ENCODE measurements at regions not wholly inside any gene's neighbourhood (a gene's known extent, or its start where the extent isn't known, plus 50 kb on each side); places are given as distances from the start of the nearest gene placed in this dataset.

DNA sequence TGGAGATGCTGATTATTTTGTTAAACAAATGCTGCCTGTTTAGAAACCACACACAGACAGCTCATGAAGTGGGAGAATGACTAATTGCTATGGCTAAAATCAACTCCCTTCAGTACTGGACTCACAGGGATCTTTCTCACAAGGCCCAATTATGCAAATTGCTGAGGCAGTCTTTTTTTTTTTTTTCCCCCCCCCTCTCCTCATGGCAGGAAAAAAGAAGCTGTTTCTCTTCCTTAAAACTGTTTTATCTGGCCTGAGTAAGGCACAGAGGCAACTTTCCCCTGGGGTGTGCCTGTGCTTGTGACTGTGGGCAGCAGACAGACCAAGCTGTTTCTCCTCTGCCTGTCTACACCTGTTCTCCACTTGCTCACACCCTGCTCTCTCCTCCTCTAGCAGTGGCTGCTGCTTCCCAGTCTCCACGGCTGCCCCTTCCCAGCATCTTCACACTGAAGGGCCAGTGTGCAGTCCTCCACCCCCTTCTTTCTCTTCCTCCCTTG, 65.4 kb upstream of the STEAP1B start:
- DNase-seq (ENCODE audit: low read depth in 2 of 2, low spot score in 1 of 2): no peak

DNA sequence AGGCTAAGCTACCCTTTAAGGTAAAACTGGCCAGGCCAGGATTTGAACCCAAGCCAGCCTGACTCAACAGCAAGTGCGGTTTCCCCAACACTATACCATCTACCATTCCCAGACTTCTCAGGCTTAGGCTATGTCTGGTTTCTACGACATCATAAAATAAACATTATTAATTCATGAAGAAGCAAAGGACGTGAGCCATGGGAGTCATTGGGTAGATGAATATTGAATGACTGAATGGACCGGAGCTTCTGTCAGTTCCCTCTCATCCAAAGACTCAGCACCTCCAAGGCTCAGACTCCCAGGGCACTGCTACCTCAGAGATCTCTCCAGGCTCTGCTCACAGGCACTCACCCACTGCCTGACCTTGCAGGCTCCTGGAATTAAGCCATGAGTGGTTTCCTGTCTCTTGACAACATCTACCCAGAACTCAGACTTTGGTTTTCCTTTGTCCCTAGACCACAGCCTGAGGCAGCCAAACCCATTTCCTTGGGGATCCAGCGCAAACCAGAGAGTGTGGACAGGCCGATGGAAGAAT, 64.6 kb upstream of the STEAP1B start:
- DNase-seq (ENCODE audit: low read depth in 2 of 2, low spot score in 1 of 2): no peak

DNA sequence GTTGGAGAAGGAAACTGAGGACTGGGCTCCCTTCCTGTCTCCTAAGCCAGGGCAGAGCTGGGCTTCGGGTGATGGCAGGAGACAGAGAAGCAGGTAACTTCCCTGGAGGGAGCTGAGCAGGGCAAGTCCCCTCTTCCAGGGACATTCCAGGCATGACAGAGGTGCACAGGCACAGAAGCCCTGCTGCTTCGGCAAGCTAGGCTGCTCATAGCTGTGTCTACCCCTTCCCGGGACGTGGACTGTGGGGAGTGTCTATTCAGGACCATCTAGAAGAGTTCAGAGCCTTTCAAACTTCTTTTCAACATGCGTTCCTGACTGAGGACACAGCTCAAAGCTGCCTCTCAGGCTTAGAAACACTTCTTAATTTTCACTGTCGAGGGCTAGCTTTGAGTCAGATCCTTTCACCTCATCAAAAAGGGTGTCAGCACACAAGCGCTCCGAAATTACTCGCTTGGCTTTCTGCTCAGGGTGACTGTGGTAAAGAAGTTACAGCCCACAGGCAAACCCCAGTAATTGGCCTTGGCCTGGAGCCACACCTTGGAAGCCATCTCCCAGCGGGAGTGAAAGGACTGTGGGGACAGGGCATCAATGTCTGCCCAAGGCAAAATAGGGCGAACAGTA, 63.7 kb upstream of the STEAP1B start:
- no peak for DNase-seq (ENCODE audit: low read depth in 2 of 2, low spot score in 1 of 2)

DNA sequence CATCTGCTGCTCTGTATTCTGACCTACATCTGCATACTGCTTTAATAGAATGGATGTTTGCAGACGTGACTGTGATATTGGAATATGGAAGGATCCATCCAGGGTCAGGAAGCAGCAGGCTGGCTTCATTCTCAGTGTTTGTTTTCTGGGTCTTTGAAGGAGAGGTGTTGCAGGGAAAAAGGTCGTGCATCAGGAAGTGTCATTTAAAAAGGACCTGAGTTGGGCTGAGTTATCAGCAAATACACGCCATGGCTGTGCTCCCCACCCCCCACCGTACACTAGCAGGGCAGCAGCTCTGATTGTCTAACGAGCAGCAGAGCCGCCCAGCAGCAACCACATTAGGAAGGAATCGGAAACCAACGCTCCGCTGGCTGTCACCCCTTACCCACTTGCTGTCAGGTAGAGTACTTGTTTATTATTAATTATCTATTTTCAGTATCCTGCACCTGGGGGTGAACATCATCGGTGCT, 63.1 kb upstream of the STEAP1B start:
- no peak for DNase-seq (ENCODE audit: low read depth in 2 of 2, low spot score in 1 of 2)

DNA sequence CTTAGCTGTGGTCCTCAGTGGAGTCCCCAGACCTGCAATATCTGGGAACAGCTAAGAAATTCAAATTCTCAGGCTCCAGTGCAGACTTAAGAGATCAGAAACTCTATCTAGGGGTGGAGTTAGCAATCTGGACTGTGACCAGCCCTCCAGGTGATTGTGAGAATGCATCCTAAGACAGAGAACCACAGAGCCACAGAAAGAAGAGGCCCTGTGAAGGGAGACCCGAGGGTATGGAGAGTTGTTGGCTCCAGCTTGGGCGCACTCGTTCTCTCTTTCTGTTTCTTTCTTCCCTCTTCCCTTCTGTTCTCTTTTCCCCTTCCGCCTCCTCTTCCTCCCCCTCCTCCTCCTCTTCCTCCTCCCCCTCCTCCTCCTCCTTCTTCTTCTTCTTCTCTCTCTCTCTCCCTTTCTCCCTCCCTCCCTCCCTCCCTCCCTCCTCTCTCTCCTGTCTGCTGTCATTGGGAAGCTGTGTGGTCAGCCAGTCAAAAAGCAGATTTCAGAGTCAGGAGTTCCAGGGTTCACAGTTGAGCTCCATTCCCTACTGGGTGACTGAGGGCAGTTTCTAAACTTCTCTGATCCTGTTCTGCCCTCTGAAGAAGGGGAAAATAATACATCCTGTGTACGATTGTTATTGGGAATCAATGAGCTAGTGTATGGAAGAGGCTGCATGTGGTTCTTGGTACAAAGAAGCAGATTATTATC, 62.1 kb upstream of the STEAP1B start:
- DNase-seq (ENCODE audit: low read depth in 2 of 2, low spot score in 1 of 2): no peak

DNA sequence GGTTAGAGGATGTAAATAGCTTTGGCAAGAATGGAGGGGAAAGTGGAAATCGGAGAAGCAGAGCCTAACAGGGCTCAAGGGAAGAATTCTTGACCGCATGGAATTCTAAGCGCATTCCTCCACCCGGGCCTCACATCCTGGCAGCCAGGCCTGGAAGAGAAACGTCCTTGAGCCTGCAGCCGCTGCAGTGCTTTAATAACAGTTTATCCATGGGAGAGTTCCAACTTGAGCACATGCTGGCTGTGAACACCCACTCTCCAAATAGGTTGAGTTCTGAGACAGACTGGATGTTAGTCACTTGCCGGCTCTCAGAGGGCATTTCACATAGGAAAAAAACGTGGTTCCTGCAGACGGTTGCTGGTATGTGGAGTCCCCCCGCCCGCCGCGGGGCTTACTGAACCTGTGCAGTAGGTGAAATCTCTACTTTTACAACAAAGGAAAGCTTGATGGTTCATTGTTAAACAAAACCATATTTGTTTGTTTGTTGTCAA, 61.4 kb upstream of the STEAP1B start:
- no peak for DNase-seq (ENCODE audit: low read depth in 2 of 2, low spot score in 1 of 2)

DNA sequence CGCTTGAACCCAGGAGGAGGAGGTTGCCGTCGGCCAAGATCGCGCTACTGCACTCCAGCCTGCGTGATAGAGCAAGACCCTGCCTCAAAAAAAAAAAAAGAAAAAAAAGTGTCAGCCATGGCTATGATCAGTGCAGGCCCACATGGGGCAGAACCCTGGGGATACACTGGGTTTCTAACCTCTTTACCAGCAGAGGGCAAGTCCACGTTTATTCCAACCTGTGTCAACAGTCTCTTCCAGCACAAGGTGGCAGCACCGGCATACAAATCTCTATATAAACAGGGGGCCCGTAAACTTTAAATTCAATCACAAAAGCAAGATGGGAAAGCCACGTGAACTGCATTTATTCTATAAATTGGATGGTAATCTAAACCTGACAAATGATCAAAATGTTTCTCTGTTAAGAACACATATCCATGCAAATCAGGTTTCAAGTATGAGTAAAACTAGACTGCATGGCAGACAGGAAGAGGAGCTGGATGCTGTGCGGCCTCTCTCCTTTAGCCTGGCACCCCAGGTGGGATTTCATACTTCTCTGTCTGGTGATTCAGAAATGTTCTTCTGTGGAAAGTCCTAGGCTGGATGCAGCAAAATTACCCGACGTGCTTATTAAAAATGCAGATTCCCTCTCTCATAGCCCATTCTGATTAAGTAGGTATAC, 60.0 kb upstream of the STEAP1B start:
- peak in 1 of 2 donors; percentile 22 for DNase-seq (ENCODE audit: low read depth in 2 of 2, low spot score in 1 of 2)

DNA sequence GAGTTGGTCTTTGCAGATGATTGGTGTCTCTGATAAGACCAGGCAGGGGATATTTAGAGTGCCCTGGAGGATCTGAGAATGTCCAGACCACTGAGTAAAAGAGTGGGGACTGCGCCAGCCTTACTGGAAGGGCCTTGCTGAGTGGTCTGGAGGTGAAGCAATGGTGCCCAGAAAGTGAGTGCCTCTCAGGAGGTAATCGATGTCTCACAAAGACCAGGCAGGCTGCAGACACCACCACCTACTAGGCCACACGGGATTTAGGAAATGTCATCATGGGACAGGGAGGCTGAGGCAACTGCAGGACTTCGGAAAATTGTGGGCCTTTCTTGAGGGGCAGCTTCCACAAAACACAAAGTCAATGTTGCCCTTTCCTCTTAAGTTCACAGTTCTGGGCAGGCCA, 57.2 kb upstream of the STEAP1B start:
- DNase-seq (ENCODE audit: low read depth in 2 of 2, low spot score in 1 of 2): no peak

DNA sequence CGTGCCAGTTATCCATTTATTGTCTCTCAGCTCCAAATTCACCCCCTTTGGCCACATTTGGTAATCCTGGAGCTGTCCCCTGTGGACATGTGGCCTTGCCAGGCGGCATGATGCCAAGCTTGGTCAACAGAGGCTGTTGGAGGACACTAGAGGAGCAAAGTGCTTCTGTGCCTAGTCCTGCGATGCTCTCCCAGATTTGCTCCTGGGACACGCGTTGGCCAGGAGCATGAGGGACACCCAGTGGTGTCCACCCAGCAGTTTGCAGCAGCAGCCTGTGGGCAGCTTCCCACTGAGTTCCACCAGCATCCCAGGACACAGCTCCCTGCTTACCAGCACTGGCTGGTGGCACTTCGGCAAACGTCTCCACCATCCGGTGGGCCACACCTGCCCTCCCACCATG, 55.5 kb upstream of the STEAP1B start:
- DNase-seq (ENCODE audit: low read depth in 2 of 2, low spot score in 1 of 2): no peak

DNA sequence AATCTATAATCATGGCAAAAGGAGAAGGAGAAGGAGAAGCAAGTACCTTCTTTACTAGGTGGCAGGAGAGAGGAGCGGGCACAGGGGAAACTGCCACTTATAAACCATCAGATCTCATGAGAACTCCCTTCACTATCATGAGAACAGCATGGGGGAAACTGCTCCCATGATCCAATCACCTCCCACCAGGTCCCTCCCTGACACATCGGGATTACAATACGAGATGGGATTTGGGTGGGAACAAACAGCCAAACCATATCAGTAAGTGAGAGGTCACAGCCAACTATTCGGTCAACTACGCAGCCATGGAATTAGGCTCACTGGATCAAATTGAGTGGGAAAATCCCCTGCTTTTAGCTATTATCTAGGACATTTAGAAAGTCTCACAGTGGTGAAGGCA, 54.2 kb upstream of the STEAP1B start:
- DNase-seq (ENCODE audit: low read depth in 2 of 2, low spot score in 1 of 2): no peak

DNA sequence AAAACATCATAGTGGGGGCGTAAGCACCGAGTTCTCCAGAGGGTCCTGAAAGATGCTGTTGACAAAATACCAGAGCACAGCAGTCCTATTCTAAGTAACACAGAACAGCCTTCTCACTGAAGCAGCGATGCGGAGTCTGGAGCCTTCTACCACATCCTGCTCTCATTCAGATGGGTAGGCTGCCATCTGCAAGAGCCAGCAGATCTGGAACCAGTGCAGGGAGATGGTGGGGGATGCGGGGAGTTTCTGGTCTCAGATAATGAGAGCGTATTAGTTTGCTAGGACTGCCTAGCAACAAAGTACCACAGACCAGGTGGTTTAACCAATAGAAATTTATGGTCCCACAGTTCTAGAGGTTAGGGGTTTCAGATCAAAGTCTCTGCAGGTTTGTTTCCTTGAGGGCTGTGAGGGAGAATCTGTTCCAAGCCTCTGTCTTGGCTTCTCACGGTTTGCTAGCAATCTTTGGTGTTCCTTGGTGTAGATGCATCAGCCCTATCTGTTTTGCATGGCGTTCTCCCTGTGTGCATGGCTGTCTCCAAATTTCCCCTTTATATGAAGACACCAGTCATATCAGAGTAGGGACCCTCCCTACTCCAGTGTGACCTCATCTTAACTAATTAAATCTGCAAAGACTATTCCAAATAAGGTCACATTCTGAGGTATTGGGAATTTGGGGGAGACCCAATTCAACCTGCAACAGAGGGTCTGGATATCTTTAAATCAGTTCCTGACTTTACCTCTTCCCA, 52.0 kb upstream of the STEAP1B start:
- DNase-seq (ENCODE audit: low read depth in 2 of 2, low spot score in 1 of 2): no peak

DNA sequence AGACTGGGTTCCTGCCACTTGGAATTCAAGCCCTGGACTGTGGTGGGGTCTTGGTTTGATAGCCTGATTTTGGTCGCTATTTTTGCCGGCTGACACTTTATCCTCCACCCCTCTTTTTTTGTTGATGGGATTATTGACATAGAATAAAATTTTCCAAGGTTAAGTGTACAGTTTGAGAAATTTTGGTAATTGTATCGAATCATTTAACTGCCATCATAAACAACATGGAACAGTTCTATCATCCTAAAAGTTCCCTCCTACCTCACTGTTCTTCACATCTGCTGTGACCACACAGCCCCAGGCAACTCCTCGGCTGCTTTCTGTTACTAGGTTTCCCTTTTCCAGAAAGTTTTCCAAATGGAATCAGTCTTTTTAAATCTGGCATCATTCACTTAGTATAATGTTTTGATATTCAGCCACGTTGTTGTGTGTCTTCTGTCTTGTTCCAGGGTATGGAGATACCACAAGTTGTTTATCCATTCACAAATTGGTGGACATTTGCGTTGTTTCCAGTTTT, 50.6 kb upstream of the STEAP1B start:
- no peak for DNase-seq (ENCODE audit: low read depth in 2 of 2, low spot score in 1 of 2)

DNA sequence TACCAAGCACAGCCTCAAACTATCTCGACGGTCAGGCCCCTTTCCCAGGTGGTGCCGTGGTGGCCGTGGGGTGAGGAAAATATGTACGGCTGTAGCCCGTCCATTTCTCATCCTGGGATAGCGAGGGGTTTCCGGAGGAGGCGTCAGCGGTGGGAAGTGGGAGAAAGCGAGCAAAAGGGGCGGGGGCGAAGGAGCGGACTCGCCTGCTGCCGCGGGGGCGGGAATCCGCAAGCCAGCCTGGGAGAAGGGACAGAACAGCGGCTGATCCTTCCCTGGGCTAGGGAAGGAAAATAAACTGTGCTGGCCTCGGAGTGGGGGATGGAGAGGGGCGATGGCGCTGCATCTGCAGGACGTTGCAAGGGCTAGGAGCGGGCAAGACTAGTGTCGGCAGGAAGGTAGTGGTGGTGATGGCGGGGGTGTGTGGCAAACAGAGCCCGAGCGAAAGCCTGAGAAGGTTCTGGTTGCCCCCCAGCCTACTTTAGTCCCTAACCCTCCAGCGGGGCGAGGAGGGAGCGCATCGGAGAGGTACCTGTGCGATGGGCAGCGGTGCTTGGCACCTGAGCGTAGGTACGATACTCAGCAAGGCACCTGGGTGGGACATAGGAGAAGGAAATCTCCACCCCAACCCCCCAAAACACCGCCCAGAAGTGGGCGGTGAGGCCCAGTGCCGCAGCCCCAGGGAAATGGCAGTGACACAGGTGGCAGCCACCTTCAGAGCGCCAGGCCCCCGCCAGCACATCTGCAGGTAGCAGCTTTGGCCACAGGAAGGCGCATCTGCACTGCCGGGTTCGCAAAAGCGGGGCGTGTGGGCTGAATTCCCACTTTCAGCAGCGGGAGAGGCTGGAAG, 49.9 kb upstream of the STEAP1B start:
- no peak for DNase-seq (ENCODE audit: low read depth in 2 of 2, low spot score in 1 of 2)

All from stimulated activated CD8-positive, alpha-beta memory T cell treated with anti-CD3 and anti-CD28 coated beads, Interleukin-4, amount 100 ng/mL, for 1 hour (primary cell).